GM19324 (cell line): ENCODE measurements at regions not wholly inside any gene's neighbourhood (a gene's known extent, or its start where the extent isn't known, plus 50 kb on each side); places are given as distances from the start of the nearest gene placed in this dataset.

Source experiments
- ATAC-seq: cut with Tn5 transposase; IDR thresholded peaks from one replicate; pipeline ENCODE4 v1.9.1; 2021; ENCODE audit warnings: mild to moderate bottlenecking, moderate library complexity; ENCODE audit not compliant: unreplicated experiment, low FRiP score

DNA sequence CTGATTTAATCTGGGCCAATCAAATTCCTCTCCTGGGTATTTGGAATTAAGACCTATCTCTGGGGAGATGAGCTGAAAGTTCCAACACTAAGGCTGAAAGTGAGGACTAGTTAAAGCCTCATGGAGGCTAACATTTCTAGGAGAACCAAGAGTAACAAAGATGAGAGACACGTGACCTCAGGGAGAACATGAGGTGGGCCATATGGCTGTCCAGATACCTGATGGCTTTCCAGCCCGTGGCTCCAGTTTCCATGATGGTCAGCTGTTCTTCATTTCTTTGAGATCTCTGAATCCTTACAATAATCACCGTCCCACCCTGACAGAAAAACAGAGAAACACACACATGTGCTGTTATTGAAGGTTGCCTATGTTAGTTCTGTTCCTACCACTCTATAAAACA, 66.1 kb downstream of the LEPR start:
- ATAC-seq = no peak

GRCh38 chr1:65489481-65489880, 69.0 kb downstream of the LEPR start:
- no peak for ATAC-seq

- ATAC-seq = no peak
Measured at GRCh38 chr1:65490231-65491009, 70.0 kb downstream of the LEPR start.

DNA sequence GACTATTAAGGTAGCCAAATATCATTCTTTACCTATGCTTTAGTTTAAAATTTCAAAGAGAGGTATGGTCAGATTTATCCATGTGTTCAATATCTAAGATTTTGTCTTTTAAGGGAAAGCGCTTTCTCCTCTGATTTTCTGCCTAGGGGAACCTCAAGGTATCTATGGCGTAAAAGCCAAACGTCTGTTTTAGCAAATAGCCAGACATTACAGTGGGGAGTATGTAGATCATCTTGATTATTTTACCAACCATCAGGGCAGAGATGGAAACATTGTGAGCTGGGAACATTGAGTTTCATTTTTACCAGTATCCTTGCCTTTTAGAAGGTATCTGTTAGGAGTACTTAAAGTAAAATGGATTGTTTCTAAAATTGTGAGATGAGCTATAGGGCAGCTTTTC, 71.0 kb downstream of the LEPR start:
- no peak for ATAC-seq

GRCh38 chr1:65493802-65494201, 73.3 kb downstream of the LEPR start:
- no peak for ATAC-seq

DNA sequence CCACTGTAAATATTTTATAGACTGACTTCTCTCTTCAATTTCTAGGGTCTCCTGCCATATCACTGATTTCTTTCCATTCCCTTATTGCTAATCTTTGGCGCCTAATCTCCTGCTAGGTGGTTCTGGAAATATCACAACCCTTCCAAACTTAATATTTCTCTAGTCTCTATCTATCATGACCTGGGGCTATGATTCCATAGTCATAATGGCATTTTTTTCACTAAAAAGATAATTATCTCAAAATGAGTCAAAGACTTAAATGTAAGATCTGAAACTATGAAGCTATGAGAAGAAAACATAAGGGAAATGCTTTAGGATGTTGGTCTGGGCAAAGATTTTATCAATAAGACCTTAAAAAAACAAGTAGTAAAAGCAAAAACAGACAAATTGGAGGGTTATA, 74.2 kb downstream of the LEPR start:
- no peak for ATAC-seq

GRCh38 chr1:65495137-65495536, 74.7 kb downstream of the LEPR start:
- no peak for ATAC-seq

- no peak for ATAC-seq
Measured at GRCh38 chr1:65497256-65497830, 76.9 kb downstream of the LEPR start.

- no peak for ATAC-seq
Measured at GRCh38 chr1:65503427-65503826, 83.0 kb downstream of the LEPR start.

GRCh38 chr1:65504263-65504662, 83.8 kb downstream of the LEPR start:
- no peak for ATAC-seq

DNA sequence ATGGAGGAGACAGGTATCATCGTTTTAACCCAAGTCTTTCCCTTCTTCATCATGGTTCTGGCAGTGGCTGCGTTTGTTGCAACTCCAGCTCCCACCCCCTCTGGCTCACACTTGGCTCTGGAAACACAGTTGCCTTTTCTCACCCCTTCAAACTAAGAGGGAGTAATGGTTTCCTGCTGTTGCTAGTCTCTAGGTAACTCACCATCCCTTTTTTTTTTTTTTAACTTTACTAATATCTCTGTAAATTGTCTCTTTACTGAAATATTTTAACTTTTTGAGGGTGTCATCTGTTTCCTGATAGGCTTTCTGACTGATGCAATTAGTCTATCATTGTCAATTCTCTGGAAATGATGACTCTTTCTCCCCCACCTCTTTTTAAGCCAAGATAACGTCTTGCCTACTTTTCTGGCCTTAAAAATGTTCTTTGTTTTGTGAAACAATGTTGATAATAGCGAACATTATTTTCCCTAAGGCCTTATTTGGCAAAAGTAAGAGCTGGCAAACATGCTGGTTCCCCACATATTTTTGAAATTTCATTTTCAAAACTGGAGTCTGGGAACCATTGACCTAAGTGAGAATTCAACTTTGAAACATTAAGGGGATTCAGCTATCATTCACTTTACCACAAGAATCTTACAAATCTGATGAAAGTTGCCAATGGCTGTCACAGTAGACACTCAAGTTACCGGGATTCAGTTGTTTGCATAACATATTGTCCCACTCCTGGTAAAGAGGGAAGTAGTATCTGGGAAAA, 85.3 kb downstream of the LEPR start:
- ATAC-seq = no peak

DNA sequence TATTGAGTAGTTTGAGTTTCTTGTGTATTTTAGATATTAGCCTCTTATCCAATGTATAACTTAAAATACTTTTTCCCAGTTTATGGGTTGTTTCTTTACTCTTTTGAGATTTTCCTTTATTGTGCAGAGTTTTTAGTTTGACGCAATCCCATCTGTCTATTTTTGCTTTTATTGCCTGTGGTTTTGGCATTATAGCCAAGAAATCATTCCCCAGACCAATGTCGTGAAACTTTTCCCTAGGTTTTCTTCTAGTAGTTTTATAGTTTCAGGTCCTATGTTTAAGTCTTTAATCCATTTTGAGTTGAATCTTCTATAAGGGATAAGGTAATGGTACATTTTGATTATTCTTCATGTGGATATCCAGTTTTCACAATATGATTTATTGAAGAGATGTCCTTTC, 87.6 kb downstream of the LEPR start:
- ATAC-seq = no peak

DNA sequence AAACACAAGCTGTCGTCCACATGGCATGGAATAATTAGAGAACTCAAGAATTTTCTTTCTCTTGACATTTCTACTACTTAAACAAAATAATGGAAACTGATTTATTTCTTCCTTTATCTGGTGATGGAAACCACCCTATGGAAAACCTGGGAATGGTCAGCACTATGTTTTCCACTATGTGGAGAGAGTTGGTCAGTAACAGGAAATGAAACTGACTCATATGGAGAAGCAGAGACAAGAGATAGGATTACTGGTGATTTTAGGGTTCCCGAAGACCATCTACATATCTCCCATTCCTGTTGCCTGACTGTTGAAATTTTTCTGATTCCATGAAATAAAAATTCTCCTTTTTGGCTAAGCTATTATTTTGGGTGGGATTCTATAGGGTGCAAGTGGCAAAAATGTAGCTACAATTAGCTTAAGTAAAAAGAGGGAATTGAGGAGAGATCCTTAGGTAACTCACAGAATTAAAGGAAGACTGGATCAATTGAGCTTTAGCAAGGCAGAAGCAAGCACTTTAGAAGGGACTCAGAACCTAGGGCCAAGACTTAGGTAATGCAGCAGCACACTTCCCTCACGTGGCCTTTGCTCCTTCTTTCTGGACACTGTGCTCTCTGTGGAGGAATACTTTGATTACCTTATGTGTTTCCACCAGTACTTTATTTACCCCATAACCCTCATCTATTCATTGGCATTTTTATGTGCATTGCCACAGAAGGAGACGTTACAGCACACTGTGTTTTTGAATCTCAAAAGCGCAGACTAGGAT, 89.6 kb downstream of the LEPR start:
- ATAC-seq = no peak

DNA sequence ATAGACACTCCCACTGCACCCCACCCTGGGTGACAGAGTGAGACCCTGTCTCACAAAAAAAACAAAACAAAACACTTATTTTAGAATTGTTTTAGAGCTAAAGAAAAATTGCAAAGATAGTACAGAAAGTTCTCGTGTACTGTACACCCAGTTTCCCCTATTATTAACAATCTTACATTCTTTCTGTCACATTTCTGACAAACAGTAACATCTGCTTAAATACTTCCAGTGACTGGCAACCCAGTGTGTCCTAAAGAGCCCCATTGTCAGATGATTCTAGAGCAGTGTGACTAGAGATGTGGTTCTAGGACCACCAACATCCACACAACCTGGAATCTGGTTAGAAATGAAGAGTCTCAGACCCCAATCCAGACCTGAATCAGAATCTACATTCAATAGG, 90.5 kb downstream of the LEPR start:
- no peak for ATAC-seq

DNA sequence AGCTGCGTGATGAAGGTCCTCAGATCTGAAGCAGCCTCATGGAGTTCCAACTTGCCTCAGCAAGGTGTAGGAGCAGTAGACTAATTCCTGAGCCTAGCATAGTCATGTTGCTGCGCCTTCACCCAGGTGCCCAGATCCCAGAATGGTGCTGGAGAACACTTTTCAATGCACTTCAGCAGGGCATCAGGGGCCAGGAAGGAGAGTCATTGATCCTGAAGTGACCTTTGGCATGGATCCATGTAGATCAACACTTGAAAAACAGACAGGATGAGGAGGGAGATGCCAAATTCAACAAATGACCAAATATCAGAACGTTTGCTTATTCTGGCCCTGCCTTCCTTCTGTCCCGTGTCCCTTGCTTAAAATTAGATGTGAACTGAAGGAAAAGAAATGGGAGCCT, 91.9 kb downstream of the LEPR start:
- ATAC-seq = no peak

GRCh38 chr1:65512967-65513780, 92.7 kb downstream of the LEPR start:
- no peak for ATAC-seq

- ATAC-seq = no peak
Measured at GRCh38 chr1:65514041-65514440, 93.6 kb downstream of the LEPR start.

- ATAC-seq = no peak
Measured at GRCh38 chr1:65524931-65525265, 104.4 kb downstream of the LEPR start.

DNA sequence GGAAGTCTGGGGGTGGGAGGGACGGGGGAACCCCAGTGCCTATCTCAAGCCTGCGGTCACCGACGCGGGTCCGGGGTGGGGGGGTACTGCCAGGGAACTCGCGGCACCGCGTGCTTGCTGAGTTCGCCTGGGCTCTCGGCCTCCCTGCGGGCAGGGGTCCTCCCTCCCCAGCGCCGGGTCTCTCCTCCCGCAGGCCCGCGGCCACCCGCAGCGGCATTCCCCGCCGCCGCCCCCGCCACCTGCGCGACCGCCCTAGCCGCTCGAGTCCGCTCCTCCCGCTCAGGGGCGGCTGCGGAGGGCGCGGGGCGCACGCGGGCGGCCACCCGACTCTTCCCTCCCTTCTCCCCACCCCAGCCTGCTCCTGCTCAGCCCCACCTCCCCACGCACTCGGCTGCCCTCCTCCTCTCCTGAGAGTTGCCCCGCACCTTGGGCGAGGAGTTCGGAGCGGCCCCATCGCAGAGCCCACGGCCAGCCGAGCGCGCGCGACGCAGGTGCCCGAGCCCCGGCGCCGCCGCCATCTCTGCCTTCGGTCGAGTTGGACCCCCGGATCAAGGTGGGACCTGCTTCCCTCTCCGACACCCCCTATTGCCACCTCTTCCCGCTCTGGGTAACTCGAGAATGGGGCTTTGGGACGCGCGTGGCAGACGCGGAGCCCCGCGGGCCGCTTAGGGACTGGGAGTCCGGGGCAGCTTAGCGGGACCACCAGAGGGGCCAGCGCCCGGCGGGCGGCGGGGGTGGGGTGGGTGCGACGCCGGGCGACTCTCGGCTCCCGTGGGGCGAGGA, 105.0 kb downstream of the LEPR start:
- ATAC-seq = no peak
